Endothelial cell of umbilical vein (primary cell): ENCODE measurements at regions not wholly inside any gene's neighbourhood (a gene's known extent, or its start where the extent isn't known, plus 50 kb on each side); places are given as distances from the start of the nearest gene placed in this dataset.

ENCODE experiments used
- BruUV-seq: library from RNA; stranded (reverse); fragments of 400-500 nt; replicated peaks from 2 replicates; lab custom pipeline; 2021; lab: Mats Ljungman, UMichigan
- CTCF ChIA-PET: fragments of 300-600, 350-600 bp; sonication (Branson Sonifier 250); formaldehyde crosslinking; loops from one replicate; lab custom pipeline; 2021; ENCODE audit warnings: antibody characterized with exemption, inconsistent platforms; lab: Charles Lee
- POLR2A ChIA-PET: fragments of 300-600, 350-600 bp; sonication (Branson Sonifier 250); formaldehyde crosslinking; loops from one replicate; lab custom pipeline; 2021; ENCODE audit warnings: antibody characterized with exemption, inconsistent platforms; lab: Charles Lee
- DNase-seq: peaks from one replicate; pipeline ENCODE4 v3.0.0-alpha.2; 2011; ENCODE audit warnings: low read depth, low spot score
- FAIRE-seq: peaks from 2 replicates; lab custom pipeline; 2011; peaks lifted over from hg19 to GRCh38; lab: Jason Lieb, UNC
- H2AFZ ChIP-seq: 2 replicates; pipeline ENCODE4 v1.6.0; 2012; ENCODE audit warnings: low read depth, low read length, control low read depth, inconsistent platforms
- H3K27ac ChIP-seq: 2 replicates; pipeline ENCODE4 v1.5.1; 2011; ENCODE audit warnings: low read depth, mild to moderate bottlenecking, control low read depth, low read length, moderate library complexity; ENCODE audit not compliant: insufficient read depth
- H3K27me3 ChIP-seq, 2 experiments: 2 replicates each; pipeline versions ENCODE4 v1.6.0 to v1.6.1; 2011; ENCODE audit warnings: low read length in 2 of 2, mixed read lengths in 1 of 2; ENCODE audit not compliant: control insufficient read depth in 2 of 2, insufficient read depth in 2 of 2
- H3K36me3 ChIP-seq, 2 experiments: 2 replicates in 1 of 2; 3 replicates in 1 of 2; pipeline ENCODE4 v1.5.1; 2011; ENCODE audit warnings: low read length in 2 of 2, mild to moderate bottlenecking in 1 of 2, moderate library complexity in 1 of 2; ENCODE audit not compliant: control insufficient read depth in 2 of 2, insufficient read depth in 2 of 2; ENCODE audit errors: extremely low read depth in 1 of 2
- H3K4me1 ChIP-seq: 3 replicates; pipeline ENCODE4 v1.5.1; 2011; ENCODE audit warnings: mild to moderate bottlenecking, low read length; ENCODE audit not compliant: control insufficient read depth, insufficient read depth; ENCODE audit errors: extremely low read depth
- H3K4me2 ChIP-seq: 2 replicates; pipeline ENCODE4 v1.6.1; 2011; ENCODE audit warnings: low read length, control low read depth, mixed read lengths; ENCODE audit not compliant: insufficient read depth
- H3K4me3 ChIP-seq, 3 experiments: fragments of 200-600 bp in 1 of 3; sonication (generic), shearing (Covaris generic) in 1 of 3; replicated peaks in 1 of 3; 2 replicates each; pipeline ENCODE4 v1.5.1; 2011 to 2016; ENCODE audit warnings: control low read depth in 3 of 3, low read length in 3 of 3, mild to moderate bottlenecking in 2 of 3, inconsistent platforms in 1 of 3, low read depth in 1 of 3, moderate library complexity in 1 of 3; ENCODE audit not compliant: insufficient read depth in 1 of 3
- H3K79me2 ChIP-seq: 2 replicates; pipeline ENCODE4 v1.6.0; 2012; ENCODE audit warnings: low read length, inconsistent platforms; ENCODE audit not compliant: control insufficient read depth, insufficient read depth
- H3K9ac ChIP-seq: replicated peaks from 2 replicates; pipeline ENCODE3; 2011; ENCODE audit warnings: low read length, control low read depth; ENCODE audit not compliant: insufficient read depth; ENCODE audit errors: extremely low read depth
- H3K9me1 ChIP-seq: replicated peaks from 3 replicates; pipeline ENCODE4 v1.6.0; 2011; ENCODE audit warnings: mild to moderate bottlenecking, low read length; ENCODE audit not compliant: control insufficient read depth, insufficient read depth; ENCODE audit errors: extremely low read depth
- H3K9me3 ChIP-seq: replicated peaks from 2 replicates; pipeline ENCODE4 v1.5.1; 2012; ENCODE audit warnings: low read length, inconsistent platforms; ENCODE audit not compliant: control insufficient read depth, insufficient read depth
- H4K20me1 ChIP-seq: replicated peaks from 2 replicates; pipeline ENCODE3; 2011; ENCODE audit warnings: mild to moderate bottlenecking, low read length; ENCODE audit not compliant: control insufficient read depth, insufficient read depth; ENCODE audit errors: extremely low read depth
- CTCF ChIP-seq, 2 donors: IDR thresholded peaks; 1 replicate in 1 of 2; 2 replicates in 1 of 2; pipeline ENCODE4 v1.5.1; 2011; ENCODE audit warnings: low read length in 2 of 2, mild to moderate bottlenecking in 2 of 2, moderate library complexity in 2 of 2, control low read depth in 1 of 2, inconsistent platforms in 1 of 2, low read depth in 1 of 2; ENCODE audit not compliant: insufficient read depth in 1 of 2; ENCODE audit errors: extremely low read depth in 1 of 2
- EZH2 ChIP-seq: IDR thresholded peaks from 2 replicates; pipeline ENCODE4 v1.6.1; 2012; ENCODE audit warnings: borderline replicate concordance, low read depth, mild to moderate bottlenecking, moderate library complexity, low read length, inconsistent platforms; ENCODE audit not compliant: severe bottlenecking
- FOS ChIP-seq: IDR thresholded peaks from 2 replicates; pipeline ENCODE4 v1.6.1; 2011; ENCODE audit warnings: mild to moderate bottlenecking, low read length, moderate library complexity, borderline replicate concordance; ENCODE audit not compliant: insufficient read depth
- GATA2 ChIP-seq: IDR thresholded peaks from 2 replicates; pipeline ENCODE4 v1.7.0; 2011; ENCODE audit warnings: low read depth, mild to moderate bottlenecking, moderate library complexity, mixed read lengths, low read length; ENCODE audit not compliant: insufficient read length, insufficient read depth
- JUN ChIP-seq: IDR thresholded peaks from 2 replicates; pipeline ENCODE4 v1.6.1; 2011; ENCODE audit warnings: borderline replicate concordance, low read depth; ENCODE audit not compliant: insufficient read length, insufficient read depth
- MYC ChIP-seq: IDR thresholded peaks from one replicate; pipeline ENCODE4 v1.6.1; 2011; ENCODE audit warnings: mild to moderate bottlenecking, low read depth, low read length
- POLR2A ChIP-seq: IDR thresholded peaks from 2 replicates; pipeline ENCODE4 v1.6.1; 2012; ENCODE audit warnings: low read depth, mild to moderate bottlenecking, control low read depth, low read length
- POLR2AphosphoS5 ChIP-seq: IDR thresholded peaks from 2 replicates; pipeline ENCODE4 v1.6.1; 2012; ENCODE audit warnings: low read depth, mild to moderate bottlenecking, control low read depth, low read length, moderate library complexity; ENCODE audit not compliant: insufficient read depth
- dilution Hi-C: fragments of 300-500 bp; cut with MboI; formaldehyde crosslinking; loops from one replicate; pipeline ENCODE4 v1.15.0; 2019; ENCODE audit warnings: low sequenced_read_pairs; ENCODE audit not compliant: extremely low pct_ligation_motif_present
- intact Hi-C: fragments of 100-400 bp; cut with micrococcal nuclease; formaldehyde crosslinking; loops from one replicate; pipeline ENCODE4 v1.10.0; 2022
- TF ChIP-seq, protein P1 (sequence below): IDR thresholded peaks from 2 replicates; pipeline ENCODE4 v1.6.1; 2011; ENCODE audit not compliant: insufficient read depth, insufficient read length

GRCh38 chr7:68482800-68483199 lies 1115.5 kb upstream of the AUTS2 start:
- H3K9me1 ChIP-seq: no peaks in the 10 kb centered on the region
- BruUV-seq: no TSS peak
- FAIRE-seq (no peak), DNase-seq (no peak)
- no peaks in the 10 kb centered on the region for H3K79me2 ChIP-seq
- dilution Hi-C loops (no loop called here), intact Hi-C loops (no loop called here)
- peaks cover 4% of the 10 kb centered on the region for H3K9me3 ChIP-seq
- no peak overlapping the region for H3K4me2 ChIP-seq
- H3K9ac ChIP-seq: no peak overlapping the region
- no peak for TF ChIP-seq FOS
- TF ChIP-seq MYC: no peak
- TF ChIP-seq GATA2: no peak
- no peak for TF ChIP-seq CTCF (IDR thresholded peaks at IDR 0.05; ENCODE audit: extremely low read depth in 1 of 2, insufficient read depth in 1 of 2, low read depth in 1 of 2, low read length in 2 of 2)
- no peak for TF ChIP-seq EZH2
- TF ChIP-seq, protein P1, sequence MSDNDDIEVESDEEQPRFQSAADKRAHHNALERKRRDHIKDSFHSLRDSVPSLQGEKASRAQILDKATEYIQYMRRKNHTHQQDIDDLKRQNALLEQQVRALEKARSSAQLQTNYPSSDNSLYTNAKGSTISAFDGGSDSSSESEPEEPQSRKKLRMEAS: no peak
- TF ChIP-seq JUN: no peak
- no peak for TF ChIP-seq POLR2A
- TF ChIP-seq POLR2AphosphoS5: no peak
- POLR2A ChIA-PET: no interaction called here
- no peak overlapping the region for H3K27ac ChIP-seq
- no peaks in the 10 kb centered on the region for H3K4me1 ChIP-seq
- H2AFZ ChIP-seq: no peak overlapping the region
- H3K4me3 ChIP-seq: no peak overlapping the region
- H3K27me3 ChIP-seq: no peaks in the 10 kb centered on the region
- CTCF ChIA-PET: no interaction called here
- H3K36me3 ChIP-seq: no peaks in the 10 kb centered on the region
- H4K20me1 ChIP-seq: no peaks in the 10 kb centered on the region
